Astrocyte of the spinal cord (primary cell): ENCODE measurements at regions not wholly inside any gene's neighbourhood (a gene's known extent, or its start where the extent isn't known, plus 50 kb on each side); places are given as distances from the start of the nearest gene placed in this dataset.

Experiments used
- DNase-seq: peaks from one replicate; pipeline ENCODE4 v3.0.0; 2011; ENCODE audit warnings: low read depth, low spot score
- H3K4me3 ChIP-seq: 2 replicates; pipeline ENCODE4 v1.5.1; 2011; ENCODE audit warnings: low read depth, mild to moderate bottlenecking, low read length, moderate library complexity
- in situ Hi-C: cut with HindIII; loops from 2 replicates; pipeline ENCODE4 v1.10.0; 2017; ENCODE audit warnings: low sequenced_read_pairs
- TF ChIP-seq, protein P1 (sequence below): IDR thresholded peaks from 2 replicates; pipeline ENCODE4 v1.5.1; 2012; ENCODE audit warnings: low read depth, mild to moderate bottlenecking, low read length, inconsistent platforms

- TF ChIP-seq, protein P1, sequence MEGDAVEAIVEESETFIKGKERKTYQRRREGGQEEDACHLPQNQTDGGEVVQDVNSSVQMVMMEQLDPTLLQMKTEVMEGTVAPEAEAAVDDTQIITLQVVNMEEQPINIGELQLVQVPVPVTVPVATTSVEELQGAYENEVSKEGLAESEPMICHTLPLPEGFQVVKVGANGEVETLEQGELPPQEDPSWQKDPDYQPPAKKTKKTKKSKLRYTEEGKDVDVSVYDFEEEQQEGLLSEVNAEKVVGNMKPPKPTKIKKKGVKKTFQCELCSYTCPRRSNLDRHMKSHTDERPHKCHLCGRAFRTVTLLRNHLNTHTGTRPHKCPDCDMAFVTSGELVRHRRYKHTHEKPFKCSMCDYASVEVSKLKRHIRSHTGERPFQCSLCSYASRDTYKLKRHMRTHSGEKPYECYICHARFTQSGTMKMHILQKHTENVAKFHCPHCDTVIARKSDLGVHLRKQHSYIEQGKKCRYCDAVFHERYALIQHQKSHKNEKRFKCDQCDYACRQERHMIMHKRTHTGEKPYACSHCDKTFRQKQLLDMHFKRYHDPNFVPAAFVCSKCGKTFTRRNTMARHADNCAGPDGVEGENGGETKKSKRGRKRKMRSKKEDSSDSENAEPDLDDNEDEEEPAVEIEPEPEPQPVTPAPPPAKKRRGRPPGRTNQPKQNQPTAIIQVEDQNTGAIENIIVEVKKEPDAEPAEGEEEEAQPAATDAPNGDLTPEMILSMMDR: no peak
- in situ Hi-C loops: no loop called here
- H3K4me3 ChIP-seq: no peak overlapping the region
- no peak for DNase-seq
These were observed 820.1 kb upstream of the IGFBP3 start for GRCh38 chr7:46741181-46741580.

- H3K4me3 ChIP-seq: no peak overlapping the region
- TF ChIP-seq, protein P1: no peak
- no peak for DNase-seq
- in situ Hi-C loops: no loop called here
These were observed 818.6 kb upstream of the IGFBP3 start for GRCh38 chr7:46739518-46740234.

DNA sequence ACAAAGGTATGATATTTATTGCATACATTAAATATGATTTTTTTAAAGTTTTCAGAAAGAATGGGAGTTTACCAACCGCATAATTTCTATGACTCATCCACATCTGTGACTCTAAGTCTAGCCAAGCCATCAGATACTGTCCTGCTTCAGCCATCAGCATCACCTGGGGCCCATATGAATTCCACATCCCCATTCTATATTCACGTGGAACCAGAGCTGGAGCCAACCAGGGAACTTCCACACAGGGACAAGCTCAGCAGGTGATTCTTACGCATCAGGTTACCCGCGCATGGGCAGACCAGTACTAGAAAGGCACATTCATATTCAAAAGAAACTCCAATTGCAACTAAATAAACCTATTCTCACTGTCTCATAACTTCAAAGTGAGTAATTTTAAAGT is 817.7 kb upstream of the IGFBP3 start:
- TF ChIP-seq, protein P1: no peak
- no peak for DNase-seq
- no peak overlapping the region for H3K4me3 ChIP-seq
- in situ Hi-C loops: no loop called here

DNA sequence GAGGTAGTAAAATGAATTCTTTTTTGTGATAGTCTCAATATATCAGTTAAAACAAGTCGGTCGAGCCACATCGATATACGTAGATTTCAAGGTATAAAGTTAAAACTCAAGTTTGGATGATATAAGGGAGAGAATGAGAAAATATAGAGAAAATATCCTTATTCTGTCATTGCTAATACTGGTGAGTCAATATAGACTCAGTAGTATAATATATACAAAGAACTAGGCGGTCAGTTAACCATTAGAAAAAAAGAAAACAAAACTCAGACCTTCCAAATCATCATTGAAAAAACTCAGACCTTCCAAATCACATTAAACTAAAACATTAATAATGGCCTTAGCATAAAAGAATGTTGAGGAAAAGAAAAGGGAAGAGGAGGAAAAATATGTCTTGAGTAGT is 817.1 kb upstream of the IGFBP3 start:
- in situ Hi-C loops: no loop called here
- H3K4me3 ChIP-seq: no peak overlapping the region
- TF ChIP-seq, protein P1: no peak
- no peak for DNase-seq

DNA sequence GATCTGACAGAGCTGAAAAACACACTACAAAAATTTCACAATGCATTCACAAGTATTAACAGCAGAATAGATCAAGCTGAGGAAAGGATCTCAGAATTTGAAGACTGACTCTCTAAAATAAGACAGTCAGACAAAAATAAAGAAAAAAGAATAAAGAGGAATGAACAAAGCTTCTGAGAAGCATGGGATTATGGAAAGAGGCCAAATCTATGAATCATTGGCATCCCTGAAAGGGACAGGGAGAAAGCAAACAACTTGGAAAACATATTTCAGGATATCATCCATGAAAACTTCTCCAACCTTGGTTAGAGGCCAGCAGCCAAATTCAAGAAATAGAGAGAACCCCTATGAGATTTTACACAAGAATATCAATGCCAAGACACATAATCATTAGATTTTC is 804.8 kb upstream of the IGFBP3 start:
- H3K4me3 ChIP-seq: no peak overlapping the region
- in situ Hi-C loops: no loop called here
- TF ChIP-seq, protein P1: no peak
- peak; percentile 20 for DNase-seq

DNA sequence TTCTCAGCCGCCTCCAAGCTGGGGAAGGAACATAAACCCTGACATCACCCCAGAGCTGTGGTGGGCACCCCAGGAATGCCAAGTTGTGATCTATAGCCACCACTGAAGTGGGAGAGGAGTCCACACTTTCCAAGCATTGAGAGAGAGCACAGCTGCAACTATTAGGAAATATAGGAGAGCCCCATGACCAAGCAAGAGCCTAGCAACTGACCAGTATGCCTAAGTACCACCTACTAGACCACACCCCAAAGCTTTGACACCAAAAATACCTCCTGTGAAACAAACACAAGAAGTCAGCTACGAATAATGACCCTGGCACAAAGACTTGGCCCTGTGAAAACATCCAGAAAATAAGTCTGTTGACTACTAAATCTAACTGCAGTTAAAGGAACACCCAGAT is 804.1 kb upstream of the IGFBP3 start:
- TF ChIP-seq, protein P1: no peak
- no peak for DNase-seq
- in situ Hi-C loops: no loop called here
- H3K4me3 ChIP-seq: no peak overlapping the region
